ENCODE measurements at regions not wholly inside any gene's neighbourhood (a gene's known extent, or its start where the extent isn't known, plus 50 kb on each side); places are given as distances from the start of the nearest gene placed in this dataset.

GRCh38 chr5:67379753-67380152 lies 183.2 kb upstream of the CD180 start:
- no peaks in the 10 kb centered on the region for H3K9me3 Mint-ChIP-seq
- H3K4me3 Mint-ChIP-seq = no peak overlapping the region
- no peaks in the 10 kb centered on the region for H3K27me3 Mint-ChIP-seq (ENCODE audit: low read depth)
- no peaks in the 10 kb centered on the region for H3K4me1 Mint-ChIP-seq (ENCODE audit: low read depth)
- DNase-seq (no peak), ATAC-seq (no peak)
- no peaks in the 10 kb centered on the region for H3K36me3 Mint-ChIP-seq (ENCODE audit: insufficient read depth)

GRCh38 chr5:67378256-67378655 lies 181.7 kb upstream of the CD180 start:
- H3K4me3 Mint-ChIP-seq = no peak overlapping the region
- H3K4me1 Mint-ChIP-seq (ENCODE audit: low read depth) = no peaks in the 10 kb centered on the region
- ATAC-seq (no peak), DNase-seq (no peak)
- H3K9me3 Mint-ChIP-seq = no peaks in the 10 kb centered on the region
- H3K36me3 Mint-ChIP-seq (ENCODE audit: insufficient read depth) = no peaks in the 10 kb centered on the region
- no peaks in the 10 kb centered on the region for H3K27me3 Mint-ChIP-seq (ENCODE audit: low read depth)

- DNase-seq (no peak), ATAC-seq (no peak)
- Mint-ChIP-seq H3K4me1 (ENCODE audit: low read depth) (no peaks in the 10 kb centered on the region), H3K27me3 (ENCODE audit: low read depth) (no peaks in the 10 kb centered on the region), H3K36me3 (ENCODE audit: insufficient read depth) (no peaks in the 10 kb centered on the region), H3K9me3 (no peaks in the 10 kb centered on the region), H3K4me3 (no peak overlapping the region)
Measured at GRCh38 chr5:67377631-67378030, 181.0 kb upstream of the CD180 start.

GRCh38 chr5:67375606-67376005 lies 179.0 kb upstream of the CD180 start:
- no peaks in the 10 kb centered on the region for H3K27me3 Mint-ChIP-seq (ENCODE audit: low read depth)
- DNase-seq = no peak
- no peaks in the 10 kb centered on the region for H3K36me3 Mint-ChIP-seq (ENCODE audit: insufficient read depth)
- no peaks in the 10 kb centered on the region for H3K4me1 Mint-ChIP-seq (ENCODE audit: low read depth)
- H3K4me3 Mint-ChIP-seq = no peak overlapping the region
- no peaks in the 10 kb centered on the region for H3K9me3 Mint-ChIP-seq
- no peak for ATAC-seq

- no peak for DNase-seq
- Mint-ChIP-seq H3K4me3 (no peak overlapping the region), H3K4me1 (ENCODE audit: low read depth) (no peaks in the 10 kb centered on the region), H3K9me3 (no peaks in the 10 kb centered on the region), H3K36me3 (ENCODE audit: insufficient read depth) (no peaks in the 10 kb centered on the region), H3K27me3 (ENCODE audit: low read depth) (no peaks in the 10 kb centered on the region)
- peak; percentile 35 to 53 for ATAC-seq
Measured at GRCh38 chr5:67374378-67374777, 177.8 kb upstream of the CD180 start.

GRCh38 chr5:67373518-67373917 lies 176.9 kb upstream of the CD180 start:
- ATAC-seq = no peak
- H3K4me1 Mint-ChIP-seq (ENCODE audit: low read depth) = no peaks in the 10 kb centered on the region
- no peaks in the 10 kb centered on the region for H3K9me3 Mint-ChIP-seq
- H3K27me3 Mint-ChIP-seq (ENCODE audit: low read depth) = no peaks in the 10 kb centered on the region
- H3K4me3 Mint-ChIP-seq = no peak overlapping the region
- H3K36me3 Mint-ChIP-seq (ENCODE audit: insufficient read depth) = no peaks in the 10 kb centered on the region
- DNase-seq = no peak

GRCh38 chr5:67372887-67373286 lies 176.3 kb upstream of the CD180 start:
- H3K36me3 Mint-ChIP-seq (ENCODE audit: insufficient read depth) = no peaks in the 10 kb centered on the region
- no peaks in the 10 kb centered on the region for H3K4me1 Mint-ChIP-seq (ENCODE audit: low read depth)
- ATAC-seq (no peak), DNase-seq (no peak)
- no peak overlapping the region for H3K4me3 Mint-ChIP-seq
- no peaks in the 10 kb centered on the region for H3K9me3 Mint-ChIP-seq
- no peaks in the 10 kb centered on the region for H3K27me3 Mint-ChIP-seq (ENCODE audit: low read depth)

GRCh38 chr5:67371924-67372323 lies 175.3 kb upstream of the CD180 start:
- Mint-ChIP-seq H3K4me3 (no peak overlapping the region), H3K4me1 (ENCODE audit: low read depth) (no peaks in the 10 kb centered on the region), H3K27me3 (ENCODE audit: low read depth) (no peaks in the 10 kb centered on the region), H3K9me3 (no peaks in the 10 kb centered on the region), H3K36me3 (ENCODE audit: insufficient read depth) (no peaks in the 10 kb centered on the region)
- DNase-seq (no peak), ATAC-seq (no peak)

GRCh38 chr5:67366691-67367395 lies 170.2 kb upstream of the CD180 start:
- Mint-ChIP-seq H3K4me3 (no peak overlapping the region), H3K36me3 (ENCODE audit: insufficient read depth) (no peaks in the 10 kb centered on the region), H3K9me3 (no peaks in the 10 kb centered on the region), H3K27me3 (ENCODE audit: low read depth) (no peaks in the 10 kb centered on the region), H3K4me1 (ENCODE audit: low read depth) (no peaks in the 10 kb centered on the region)
- DNase-seq (no peak), ATAC-seq (no peak)

- Mint-ChIP-seq H3K9me3 (no peaks in the 10 kb centered on the region), H3K36me3 (ENCODE audit: insufficient read depth) (no peaks in the 10 kb centered on the region), H3K4me1 (ENCODE audit: low read depth) (no peaks in the 10 kb centered on the region), H3K4me3 (no peak overlapping the region), H3K27me3 (ENCODE audit: low read depth) (no peaks in the 10 kb centered on the region)
- ATAC-seq (no peak), DNase-seq (no peak)
Measured at GRCh38 chr5:67366276-67366675, 169.7 kb upstream of the CD180 start.

GRCh38 chr5:67364381-67364970 lies 167.9 kb upstream of the CD180 start:
- Mint-ChIP-seq H3K4me1 (ENCODE audit: low read depth) (peaks cover 8% of the 10 kb centered on the region), H3K4me3 (no peak overlapping the region), H3K27me3 (ENCODE audit: low read depth) (no peaks in the 10 kb centered on the region), H3K36me3 (ENCODE audit: insufficient read depth) (no peaks in the 10 kb centered on the region), H3K9me3 (no peaks in the 10 kb centered on the region)
- ATAC-seq = no peak
- no peak for DNase-seq

GRCh38 chr5:67363963-67364362 lies 167.4 kb upstream of the CD180 start:
- DNase-seq (no peak), ATAC-seq (no peak)
- peaks cover 8% of the 10 kb centered on the region for H3K4me1 Mint-ChIP-seq (ENCODE audit: low read depth)
- H3K9me3 Mint-ChIP-seq = no peaks in the 10 kb centered on the region
- no peaks in the 10 kb centered on the region for H3K36me3 Mint-ChIP-seq (ENCODE audit: insufficient read depth)
- no peak overlapping the region for H3K4me3 Mint-ChIP-seq
- no peaks in the 10 kb centered on the region for H3K27me3 Mint-ChIP-seq (ENCODE audit: low read depth)

GRCh38 chr5:67363180-67363709 lies 166.6 kb upstream of the CD180 start:
- Mint-ChIP-seq H3K9me3 (no peaks in the 10 kb centered on the region), H3K27me3 (ENCODE audit: low read depth) (no peaks in the 10 kb centered on the region), H3K36me3 (ENCODE audit: insufficient read depth) (no peaks in the 10 kb centered on the region), H3K4me3 (no peak overlapping the region), H3K4me1 (ENCODE audit: low read depth) (peaks cover 8% of the 10 kb centered on the region)
- ATAC-seq (no peak), DNase-seq (no peak)

GRCh38 chr5:67361932-67362729 lies 165.5 kb upstream of the CD180 start:
- ATAC-seq (no peak), DNase-seq (no peak)
- H3K4me1 Mint-ChIP-seq (ENCODE audit: low read depth) = peaks cover 8% of the 10 kb centered on the region
- no peak overlapping the region for H3K4me3 Mint-ChIP-seq
- H3K36me3 Mint-ChIP-seq (ENCODE audit: insufficient read depth) = no peaks in the 10 kb centered on the region
- H3K9me3 Mint-ChIP-seq = no peaks in the 10 kb centered on the region
- no peaks in the 10 kb centered on the region for H3K27me3 Mint-ChIP-seq (ENCODE audit: low read depth)

- ATAC-seq (no peak), DNase-seq (no peak)
- Mint-ChIP-seq H3K27me3 (ENCODE audit: low read depth) (no peaks in the 10 kb centered on the region), H3K4me3 (no peak overlapping the region), H3K36me3 (ENCODE audit: insufficient read depth) (no peaks in the 10 kb centered on the region), H3K4me1 (ENCODE audit: low read depth) (peaks cover 10% of the 10 kb centered on the region), H3K9me3 (no peaks in the 10 kb centered on the region)
Measured at GRCh38 chr5:67360047-67360446, 163.4 kb upstream of the CD180 start.

Measured in activated T-cell treated with anti-CD3 and anti-CD28 coated beads, Interleukin-2, amount 50 U/mL, for 4 hours (primary cell).